GM18868 (cell line): ENCODE measurements at regions not wholly inside any gene's neighbourhood (a gene's known extent, or its start where the extent isn't known, plus 50 kb on each side); places are given as distances from the start of the nearest gene placed in this dataset.

Experiments
- ATAC-seq: cut with Tn5 transposase; IDR thresholded peaks from one replicate; pipeline ENCODE4 v1.9.1; 2021; ENCODE audit warnings: mild to moderate bottlenecking, moderate library complexity; ENCODE audit not compliant: unreplicated experiment

- no peak for ATAC-seq
Observed at GRCh38 chr18:67301592-67301991, 214.9 kb downstream of the DSEL start.

- no peak for ATAC-seq
Observed at GRCh38 chr18:67300498-67300897, 216.0 kb downstream of the DSEL start.

GRCh38 chr18:67292814-67293213 is 223.7 kb downstream of the DSEL start:
- ATAC-seq: no peak

GRCh38 chr18:67290421-67290820 is 226.1 kb downstream of the DSEL start:
- ATAC-seq: no peak

- no peak for ATAC-seq
Observed at GRCh38 chr18:67285583-67285982, 230.9 kb downstream of the DSEL start.

- no peak for ATAC-seq
Observed at GRCh38 chr18:67282796-67283195, 233.7 kb downstream of the DSEL start.

- no peak for ATAC-seq
Observed at GRCh38 chr18:67281746-67282145, 234.8 kb downstream of the DSEL start.

- ATAC-seq: no peak
Observed at GRCh38 chr18:67280486-67281242, 235.9 kb downstream of the DSEL start.

GRCh38 chr18:67279988-67280387 is 236.5 kb downstream of the DSEL start:
- ATAC-seq: no peak

- ATAC-seq: no peak
Observed at GRCh38 chr18:67278984-67279383, 237.5 kb downstream of the DSEL start.

GRCh38 chr18:67276638-67277037 is 239.9 kb downstream of the DSEL start:
- ATAC-seq: no peak

GRCh38 chr18:67273288-67273687 is 243.2 kb downstream of the DSEL start:
- ATAC-seq: no peak

GRCh38 chr18:67269206-67269605 is 247.3 kb downstream of the DSEL start:
- ATAC-seq: no peak

- no peak for ATAC-seq
Observed at GRCh38 chr18:67268530-67268929, 248.0 kb downstream of the DSEL start.

GRCh38 chr18:67266246-67267237 is 250.0 kb downstream of the DSEL start:
- ATAC-seq: no peak

- ATAC-seq: no peak
Observed at GRCh38 chr18:67265464-67266245, 250.9 kb downstream of the DSEL start.

- no peak for ATAC-seq
Observed at GRCh38 chr18:67261931-67262552, 254.5 kb downstream of the DSEL start.

- ATAC-seq: no peak
Observed at GRCh38 chr18:67260841-67261240, 255.7 kb downstream of the DSEL start.

GRCh38 chr18:67250776-67251424 is 265.6 kb downstream of the DSEL start:
- no peak for ATAC-seq
